GM18517 (cell line): ENCODE measurements at regions not wholly inside any gene's neighbourhood (a gene's known extent, or its start where the extent isn't known, plus 50 kb on each side); places are given as distances from the start of the nearest gene placed in this dataset.
"Not testable (repeated sequence)": the region's sequence is repeated elsewhere in the genome, so short reads cannot be mapped to it uniquely, and the experiment has no call there.

Source experiments
- ATAC-seq: cut with Tn5 transposase; IDR thresholded peaks from one replicate; pipeline ENCODE4 v1.9.1; 2021; ENCODE audit warnings: mild to moderate bottlenecking, moderate library complexity; ENCODE audit not compliant: unreplicated experiment

GRCh38 chr1:212495766-212496494, 63.2 kb downstream of the NENF start:
- no peak for ATAC-seq

- no peak for ATAC-seq
Observed at GRCh38 chr1:212496682-212497081, 64.0 kb downstream of the NENF start.

GRCh38 chr1:212497553-212497952, 64.8 kb downstream of the NENF start:
- ATAC-seq = no peak

GRCh38 chr1:212498283-212499040, 65.7 kb downstream of the NENF start:
- no peak for ATAC-seq

GRCh38 chr1:212500351-212500750, 67.6 kb downstream of the NENF start:
- no peak for ATAC-seq

- no peak for ATAC-seq
Observed at GRCh38 chr1:212500983-212501382, 68.3 kb downstream of the NENF start.

GRCh38 chr1:212503714-212504113, 71.0 kb downstream of the NENF start:
- ATAC-seq = no peak

- no peak for ATAC-seq
Observed at GRCh38 chr1:212504171-212504803, 71.6 kb downstream of the NENF start.

GRCh38 chr1:212506666-212507065, 73.9 kb downstream of the NENF start:
- ATAC-seq = no peak

GRCh38 chr1:212507369-212507768, 74.6 kb downstream of the NENF start:
- no peak for ATAC-seq

- ATAC-seq = no peak
Observed at GRCh38 chr1:212512816-212513559, 80.3 kb downstream of the NENF start.

- ATAC-seq = no peak
Observed at GRCh38 chr1:212513586-212513985, 80.9 kb downstream of the NENF start.

- ATAC-seq = no peak
Observed at GRCh38 chr1:212514056-212514614, 81.4 kb downstream of the NENF start.

GRCh38 chr1:212514782-212515181, 82.1 kb downstream of the NENF start:
- no peak for ATAC-seq

- ATAC-seq = no peak
Observed at GRCh38 chr1:212515329-212515760, 82.6 kb downstream of the NENF start.

GRCh38 chr1:212516012-212516411, 83.3 kb downstream of the NENF start:
- not testable (repeated sequence) for ATAC-seq

- ATAC-seq = no peak
Observed at GRCh38 chr1:212518188-212519054, 85.7 kb downstream of the NENF start.

GRCh38 chr1:212519131-212519530, 86.4 kb downstream of the NENF start:
- no peak for ATAC-seq

GRCh38 chr1:212520299-212520698, 87.6 kb downstream of the NENF start:
- ATAC-seq = no peak

- ATAC-seq = no peak
Observed at GRCh38 chr1:212520746-212521145, 87.8 kb upstream of the ATF3 start.
